Natural killer cell treated with Interleukin-12 subunit alpha and Interleukin-12 subunit beta and Interleukin-15 and Interleukin-18, amount 100 ng/mL, for 72 hours (primary cell): ENCODE measurements at regions not wholly inside any gene's neighbourhood (a gene's known extent, or its start where the extent isn't known, plus 50 kb on each side); places are given as distances from the start of the nearest gene placed in this dataset.

Experiments used
- ATAC-seq, 2 donors: fragments of 150-1000 bp; cut with Tn5 transposase in 1 of 2; sonication (Bioruptor Pico), chemical (Tn5 transposase) in 1 of 2; 2 replicates each; pipeline ENCODE4 v1.10.0; 2021
- DNase-seq: peaks from one replicate; pipeline ENCODE4 v3.0.0; 2022; ENCODE audit warnings: low spot score
- H3K27ac Mint-ChIP-seq, 2 donors: 1 replicate in 1 of 2; 2 replicates in 1 of 2; pipeline ENCODE4 v1.8.0; 2022; ENCODE audit warnings: mixed read lengths in 2 of 2, mild to moderate bottlenecking in 1 of 2, moderate library complexity in 1 of 2
- H3K27me3 Mint-ChIP-seq, 2 donors: 1 replicate in 1 of 2; 2 replicates in 1 of 2; pipeline ENCODE4 v1.8.0; 2022; ENCODE audit warnings: mixed read lengths in 2 of 2
- H3K36me3 Mint-ChIP-seq: one replicate; pipeline ENCODE4 v1.8.0; 2022; ENCODE audit warnings: mixed read lengths
- H3K4me1 Mint-ChIP-seq, 2 donors: 1 replicate in 1 of 2; 2 replicates in 1 of 2; pipeline ENCODE4 v1.8.0; 2022; ENCODE audit warnings: low read depth in 2 of 2, mixed read lengths in 2 of 2, mild to moderate bottlenecking in 1 of 2
- H3K4me3 Mint-ChIP-seq: one replicate; pipeline ENCODE4 v1.8.0; 2022; ENCODE audit warnings: mixed read lengths
- H3K9me3 Mint-ChIP-seq: 2 replicates; pipeline ENCODE4 v1.8.0; 2022; ENCODE audit warnings: mixed read lengths

DNA sequence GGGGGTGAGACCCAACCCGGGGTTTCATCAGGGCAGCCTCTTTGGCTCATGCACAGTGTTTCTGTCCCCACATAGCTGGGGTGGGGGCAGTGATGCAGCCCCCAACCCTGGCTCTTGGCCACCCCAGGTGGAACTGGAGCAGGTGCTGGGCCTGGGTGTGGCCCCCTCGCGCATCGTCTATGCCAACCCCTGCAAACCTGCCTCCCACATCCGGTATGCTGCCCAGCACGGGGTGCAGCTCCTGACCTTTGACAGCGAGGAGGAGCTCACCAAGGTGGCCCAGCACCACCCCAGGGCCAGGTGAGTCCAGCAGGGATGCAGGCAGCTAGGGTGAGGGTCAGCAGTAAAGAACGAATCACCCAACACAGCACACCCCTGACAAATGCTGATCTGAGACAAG lies 72.3 kb upstream of the TINAGL1 start:
- Mint-ChIP-seq H3K36me3 (no peaks in the 10 kb centered on the region), H3K9me3 (no peaks in the 10 kb centered on the region), H3K27me3 (peaks cover 0 to 7% of the 10 kb centered on the region in 2 donors), H3K27ac (no peak overlapping the region), H3K4me1 (peaks cover 11 to 14% of the 10 kb centered on the region in 2 donors), H3K4me3 (no peak overlapping the region)
- ATAC-seq (no peak), DNase-seq (no peak)

DNA sequence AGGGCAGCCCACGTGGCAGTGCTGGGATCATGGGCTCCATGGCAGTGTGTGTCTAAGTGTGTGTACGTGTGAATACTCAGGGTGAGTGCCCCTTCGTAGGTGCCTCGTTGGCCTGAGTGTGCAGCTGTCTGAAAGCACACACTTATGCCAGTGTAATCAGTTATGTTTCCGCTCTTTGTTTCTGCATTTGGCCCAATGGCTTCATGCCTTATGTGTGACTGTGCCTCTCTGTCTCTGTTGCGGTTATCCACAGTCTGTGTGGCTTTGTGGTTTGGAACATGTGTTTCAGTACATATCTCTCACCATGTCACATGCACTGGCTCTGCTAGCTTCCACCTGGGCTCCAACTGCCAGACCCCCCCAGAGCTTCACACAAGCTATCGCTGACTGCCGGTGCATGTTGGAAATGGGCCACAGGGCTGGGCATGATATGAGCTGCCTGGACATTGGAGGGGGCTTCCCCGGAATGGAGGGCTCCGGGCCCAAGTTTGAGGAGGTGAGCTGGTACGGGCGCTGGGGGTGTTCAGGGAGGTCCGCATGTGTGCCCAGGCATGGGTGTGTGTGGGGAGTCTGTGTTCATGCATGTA lies 70.3 kb upstream of the TINAGL1 start:
- Mint-ChIP-seq H3K4me3 (no peak overlapping the region), H3K27me3 (peaks cover 10 to 11% of the 10 kb centered on the region in 2 donors), H3K36me3 (no peaks in the 10 kb centered on the region), H3K4me1 (peaks cover 11 to 14% of the 10 kb centered on the region in 2 donors), H3K9me3 (no peaks in the 10 kb centered on the region), H3K27ac (no peak overlapping the region)
- no peak for DNase-seq
- ATAC-seq: peak; percentile 33 to 48

DNA sequence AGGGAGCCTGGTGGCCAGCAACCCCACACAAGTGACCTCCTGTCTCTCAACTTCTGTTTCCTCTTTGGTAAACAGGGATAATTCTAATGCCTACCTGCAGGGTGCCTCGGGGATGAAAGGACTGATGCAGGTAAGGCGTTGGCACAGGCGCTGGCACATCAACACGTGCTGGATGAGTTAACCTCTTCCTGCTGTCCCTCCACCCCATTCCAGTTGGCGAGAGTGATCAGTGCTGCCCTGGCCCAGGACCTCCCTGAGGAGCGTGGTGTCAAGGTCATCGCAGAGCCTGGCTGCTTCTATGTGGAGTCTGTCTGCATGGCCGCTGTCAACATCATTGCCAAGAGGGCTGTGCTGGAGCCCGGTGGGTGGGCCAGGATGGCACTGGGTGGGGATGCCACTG lies 69.1 kb upstream of the TINAGL1 start:
- DNase-seq (no peak), ATAC-seq (no peak)
- Mint-ChIP-seq H3K27me3 (peaks cover 10 to 11% of the 10 kb centered on the region in 2 donors), H3K27ac (no peak overlapping the region), H3K36me3 (no peaks in the 10 kb centered on the region), H3K4me1 (peaks cover 11 to 14% of the 10 kb centered on the region in 2 donors), H3K4me3 (no peak overlapping the region), H3K9me3 (no peaks in the 10 kb centered on the region)

DNA sequence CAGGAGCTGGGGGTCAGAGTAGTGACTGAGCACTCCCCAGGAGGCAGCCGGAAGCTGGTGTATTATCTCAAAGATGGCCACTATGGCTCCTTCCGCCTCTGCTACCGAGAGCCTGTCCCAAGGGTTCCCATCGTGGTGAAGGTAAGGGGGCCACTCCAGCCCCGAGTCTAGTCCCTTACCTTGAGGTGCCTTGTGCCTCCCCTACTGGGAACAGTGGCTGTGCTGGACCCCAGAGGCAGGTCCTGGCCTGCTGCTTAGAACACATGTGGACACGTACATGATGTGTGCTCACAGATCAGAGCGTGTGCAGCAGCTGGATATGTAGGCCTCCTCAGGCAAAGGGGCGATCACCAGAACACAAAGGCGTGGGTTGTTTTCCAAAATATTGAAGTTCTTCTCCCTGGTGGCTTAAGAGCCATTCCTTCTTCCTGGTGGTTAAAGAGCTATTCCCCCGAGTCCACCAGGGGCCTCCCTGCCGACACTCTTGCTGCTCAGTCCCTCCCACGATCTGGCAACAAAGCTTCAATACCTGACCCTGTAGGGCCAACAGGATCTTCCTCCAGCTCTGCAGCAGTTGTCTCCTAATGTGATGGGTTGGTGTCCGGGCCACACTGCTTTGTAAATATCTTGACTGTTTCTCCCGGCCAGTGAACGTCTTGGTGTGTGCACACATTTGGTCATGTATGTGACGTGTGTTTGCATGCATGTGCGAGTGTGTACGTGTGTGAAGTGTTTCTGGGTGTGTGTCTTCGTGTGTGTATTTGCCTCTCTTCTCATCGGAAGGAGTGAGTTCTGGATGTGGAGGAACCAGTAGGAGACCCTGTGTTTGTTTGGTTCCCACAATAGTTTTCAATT lies 68.4 kb upstream of the TINAGL1 start:
- H3K36me3 Mint-ChIP-seq: no peaks in the 10 kb centered on the region
- no peak overlapping the region for H3K27ac Mint-ChIP-seq
- no peak for DNase-seq
- no peak for ATAC-seq
- H3K4me1 Mint-ChIP-seq: peaks cover 11 to 14% of the 10 kb centered on the region in 2 donors
- peaks cover 10 to 16% of the 10 kb centered on the region in 2 donors for H3K27me3 Mint-ChIP-seq
- no peak overlapping the region for H3K4me3 Mint-ChIP-seq
- no peaks in the 10 kb centered on the region for H3K9me3 Mint-ChIP-seq

DNA sequence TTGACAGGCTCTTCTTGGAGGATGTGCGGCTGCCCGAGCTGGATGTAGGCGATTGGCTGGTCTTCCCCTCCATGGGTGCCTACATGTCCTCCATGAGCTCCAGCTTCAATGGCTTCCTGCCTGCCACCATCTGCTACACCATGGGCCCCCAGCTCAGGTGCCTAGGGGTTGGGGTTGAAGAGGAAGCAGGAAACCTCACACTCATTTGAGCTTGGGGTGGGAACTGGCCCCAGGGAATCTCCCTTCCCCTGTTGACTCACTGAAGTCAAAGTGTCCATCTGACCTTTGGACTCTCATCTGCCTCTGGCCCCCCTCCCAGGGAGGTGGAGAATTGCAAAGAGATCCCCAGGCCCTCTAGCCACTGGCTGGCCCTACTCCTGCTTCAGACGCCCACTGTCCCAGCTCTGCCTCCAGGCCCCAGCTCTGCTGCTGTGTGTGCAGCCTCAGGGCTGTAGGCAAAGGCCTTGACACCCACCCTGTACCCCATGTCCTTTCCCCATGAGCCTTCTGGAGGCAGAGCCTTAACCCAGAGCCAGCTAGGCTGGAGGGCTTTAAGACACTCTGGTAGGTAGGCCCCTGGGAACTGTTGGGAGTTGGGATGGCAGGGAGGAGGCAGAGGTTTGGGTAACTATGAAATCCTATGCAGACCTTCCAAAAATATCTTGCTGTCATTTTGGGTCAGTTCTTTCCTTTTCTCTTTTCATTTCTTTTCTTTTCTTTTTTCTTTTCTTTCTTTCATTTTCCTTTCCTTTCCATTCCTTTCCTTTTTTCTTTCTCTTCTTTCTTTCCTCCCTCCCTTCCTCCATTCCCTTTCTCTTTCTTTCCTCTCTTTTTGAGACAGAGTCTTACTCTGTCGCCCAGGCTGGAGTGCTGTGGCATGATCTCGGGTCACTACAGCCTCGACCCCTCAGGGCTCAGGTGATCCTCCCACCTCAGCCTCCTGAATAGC lies 66.9 kb upstream of the TINAGL1 start:
- no peak overlapping the region for H3K27ac Mint-ChIP-seq
- no peak overlapping the region for H3K4me3 Mint-ChIP-seq
- no peaks in the 10 kb centered on the region for H3K36me3 Mint-ChIP-seq
- DNase-seq (no peak), ATAC-seq (no peak)
- H3K4me1 Mint-ChIP-seq: peaks cover 11 to 14% of the 10 kb centered on the region in 2 donors
- peaks cover 10 to 16% of the 10 kb centered on the region in 2 donors for H3K27me3 Mint-ChIP-seq
- no peaks in the 10 kb centered on the region for H3K9me3 Mint-ChIP-seq

DNA sequence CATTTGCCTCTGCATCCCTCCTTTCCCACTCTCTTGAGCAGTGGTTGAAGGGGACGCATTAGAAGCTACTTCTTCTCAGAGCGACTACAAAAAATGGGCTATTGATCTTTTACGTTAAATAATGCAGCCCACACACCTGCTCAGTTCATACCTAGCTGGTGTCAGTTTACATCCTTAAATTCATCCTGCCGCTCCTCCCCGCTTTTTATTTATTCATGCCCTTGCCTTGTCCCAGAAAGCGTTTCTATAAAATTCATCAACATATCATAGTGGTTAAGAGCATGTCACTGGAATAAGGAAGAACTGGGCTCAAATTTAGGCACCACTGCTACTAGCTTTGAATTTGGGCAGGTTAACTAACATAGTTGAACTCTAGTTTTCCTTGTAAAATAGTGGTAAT lies 66.0 kb upstream of the TINAGL1 start:
- H3K27me3 Mint-ChIP-seq: peaks cover 10 to 16% of the 10 kb centered on the region in 2 donors
- DNase-seq (no peak), ATAC-seq (no peak)
- no peaks in the 10 kb centered on the region for H3K9me3 Mint-ChIP-seq
- H3K4me3 Mint-ChIP-seq: no peak overlapping the region
- no peak overlapping the region for H3K27ac Mint-ChIP-seq
- H3K4me1 Mint-ChIP-seq: peaks cover 9 to 13% of the 10 kb centered on the region in 2 donors
- no peaks in the 10 kb centered on the region for H3K36me3 Mint-ChIP-seq

DNA sequence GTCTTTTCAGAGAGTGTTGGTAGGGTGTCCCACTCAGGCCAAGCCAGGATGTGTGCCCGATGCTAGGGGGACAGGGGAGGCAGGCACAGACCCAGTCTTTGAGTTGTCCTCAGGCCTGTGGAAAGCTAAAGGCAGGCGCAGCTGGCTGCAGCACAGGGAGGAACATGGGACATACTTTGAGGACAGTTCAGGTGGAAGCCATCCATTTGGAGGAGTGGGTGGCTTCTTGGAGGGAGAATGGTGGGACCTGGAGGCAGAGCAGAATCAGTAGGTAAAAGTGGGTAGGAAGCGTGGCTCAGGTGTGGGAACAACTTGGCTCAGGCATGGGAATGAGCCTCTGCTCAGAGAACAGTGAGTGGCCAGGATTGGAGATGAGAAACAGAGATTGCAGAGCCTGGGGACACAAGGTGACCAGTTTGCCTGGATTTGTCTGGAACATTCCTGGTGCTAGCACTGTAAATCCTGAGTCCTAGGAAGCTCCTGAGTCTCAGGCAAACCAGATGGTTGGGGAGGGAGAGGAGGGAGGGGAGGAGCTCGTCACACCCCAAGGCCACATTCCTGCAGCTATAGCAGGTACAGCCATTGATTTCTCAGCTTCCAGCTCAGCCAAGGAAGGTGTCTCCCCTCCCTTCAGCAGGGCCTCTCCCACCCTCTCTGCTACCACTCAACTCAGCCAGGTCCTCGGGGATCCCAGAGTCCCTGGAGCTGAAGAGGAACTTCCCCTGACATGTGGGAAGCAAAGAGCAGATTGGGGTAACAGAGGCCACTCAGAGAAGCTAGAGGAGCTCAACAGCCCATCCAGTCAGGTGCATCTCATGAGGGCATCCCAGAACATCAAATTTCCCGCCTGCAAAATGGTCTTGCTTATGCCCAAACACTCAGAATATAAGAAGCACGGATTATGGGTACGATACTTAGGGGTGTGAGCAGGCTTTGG lies 65.2 kb upstream of the TINAGL1 start:
- Mint-ChIP-seq H3K4me3 (no peak overlapping the region), H3K27me3 (peaks cover 10 to 11% of the 10 kb centered on the region in 2 donors), H3K9me3 (no peaks in the 10 kb centered on the region), H3K27ac (no peak overlapping the region), H3K36me3 (no peaks in the 10 kb centered on the region), H3K4me1 (peaks cover under 1 to 5% of the 10 kb centered on the region in 2 donors)
- no peak for ATAC-seq
- DNase-seq: no peak

DNA sequence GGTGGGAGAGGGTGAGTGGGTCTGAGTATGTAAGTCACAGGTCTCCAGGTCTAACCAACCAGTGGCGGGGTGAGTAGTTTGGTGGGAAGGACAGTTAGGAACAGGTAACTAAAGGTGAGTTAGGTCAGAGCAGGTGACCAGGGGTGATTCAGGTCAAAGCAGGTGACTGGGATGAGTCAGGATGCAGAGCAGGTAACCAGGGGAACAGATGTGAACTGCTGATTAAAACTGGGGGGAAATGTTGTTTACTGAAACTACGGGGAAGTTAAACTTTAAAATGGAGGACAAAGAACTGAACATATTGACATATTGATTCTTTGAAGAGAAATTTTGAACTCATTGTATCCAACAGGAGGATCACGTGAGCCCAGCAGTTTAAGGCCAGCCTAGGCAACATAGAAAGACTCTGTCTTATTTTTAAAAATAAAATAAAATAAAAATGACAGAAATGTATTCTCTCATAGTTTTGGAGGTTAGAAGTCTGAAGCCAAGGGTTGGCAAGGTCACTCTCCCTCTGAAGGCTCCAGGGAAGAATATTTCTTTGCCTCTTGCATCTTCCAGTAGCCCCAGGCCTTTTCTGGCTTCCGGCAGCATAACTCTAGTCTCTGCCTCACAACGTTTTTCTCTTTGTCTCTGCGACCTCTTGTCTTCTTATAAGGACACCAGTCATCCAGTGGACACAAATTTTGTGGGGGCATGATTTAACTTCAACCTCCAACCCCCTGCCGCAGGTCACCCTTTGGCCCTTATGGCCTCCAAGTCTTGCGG lies 64.3 kb upstream of the TINAGL1 start:
- no peaks in the 10 kb centered on the region for H3K4me1 Mint-ChIP-seq
- ATAC-seq: no peak
- peaks cover 8 to 10% of the 10 kb centered on the region in 2 donors for H3K27me3 Mint-ChIP-seq
- no peak overlapping the region for H3K27ac Mint-ChIP-seq
- no peak overlapping the region for H3K4me3 Mint-ChIP-seq
- H3K9me3 Mint-ChIP-seq: no peaks in the 10 kb centered on the region
- no peak for DNase-seq
- H3K36me3 Mint-ChIP-seq: no peaks in the 10 kb centered on the region

DNA sequence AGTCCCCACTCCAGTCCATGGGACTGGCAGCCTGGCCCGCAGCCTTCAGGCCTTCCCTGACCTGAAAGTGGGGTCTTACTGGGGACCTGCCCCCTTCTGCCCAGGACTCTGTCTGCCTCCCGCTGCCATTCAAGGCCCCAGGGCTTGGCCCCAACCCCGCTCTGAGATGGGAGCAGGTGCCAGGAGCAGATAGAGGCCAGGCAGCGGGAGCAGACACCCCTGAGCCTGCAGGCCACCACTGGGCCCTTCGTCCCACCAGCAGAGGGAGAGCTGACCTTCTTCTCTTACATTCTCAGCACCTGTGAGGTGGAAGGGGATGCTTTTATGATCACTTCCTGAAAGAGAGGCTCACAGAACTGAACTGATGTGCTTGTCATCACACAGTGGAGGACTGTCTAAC lies 62.2 kb upstream of the TINAGL1 start:
- Mint-ChIP-seq H3K4me3 (no peak overlapping the region), H3K27ac (no peak overlapping the region), H3K4me1 (no peaks in the 10 kb centered on the region), H3K27me3 (peaks cover 9 to 11% of the 10 kb centered on the region in 2 donors), H3K36me3 (no peaks in the 10 kb centered on the region), H3K9me3 (no peaks in the 10 kb centered on the region)
- DNase-seq (no peak), ATAC-seq (no peak)

DNA sequence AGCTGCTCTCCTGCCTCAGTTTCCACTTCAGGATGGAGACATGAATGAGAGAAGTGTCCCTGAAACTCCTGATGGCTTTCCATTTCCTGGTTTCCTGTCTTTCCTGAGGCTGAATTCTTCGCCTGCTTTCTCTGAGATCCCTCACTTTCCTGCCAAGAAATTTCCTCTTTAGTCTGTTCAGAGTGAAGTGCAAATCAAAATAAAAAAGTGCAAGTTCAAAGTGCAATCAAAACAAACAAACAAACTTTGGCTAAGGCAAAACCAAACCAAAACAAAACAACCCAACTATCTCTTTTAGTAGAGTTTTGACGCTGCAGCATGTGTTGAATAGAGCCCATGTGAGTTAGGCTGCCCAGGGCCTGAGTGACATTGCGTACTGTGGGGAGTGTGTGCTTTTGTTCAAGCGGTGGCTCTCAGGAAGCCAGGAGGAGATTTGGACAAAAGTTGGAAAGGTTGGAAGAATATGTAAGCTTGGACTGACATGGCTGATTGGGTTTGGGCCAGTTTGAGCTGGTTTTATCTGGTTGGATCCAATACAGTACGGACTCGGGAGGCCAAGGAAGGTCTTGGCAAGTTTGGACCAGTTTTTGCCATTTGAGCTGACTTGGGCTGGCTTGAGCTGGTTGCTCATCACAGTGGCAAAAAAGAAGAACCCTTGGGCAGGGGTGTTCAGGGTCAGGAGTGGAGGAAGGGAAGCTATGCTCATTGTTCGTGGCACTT lies 61.1 kb upstream of the TINAGL1 start:
- Mint-ChIP-seq H3K27ac (no peak overlapping the region), H3K4me1 (no peaks in the 10 kb centered on the region), H3K4me3 (no peak overlapping the region), H3K27me3 (peaks cover 12 to 15% of the 10 kb centered on the region in 2 donors), H3K36me3 (no peaks in the 10 kb centered on the region), H3K9me3 (no peaks in the 10 kb centered on the region)
- no peak for ATAC-seq
- DNase-seq: no peak

DNA sequence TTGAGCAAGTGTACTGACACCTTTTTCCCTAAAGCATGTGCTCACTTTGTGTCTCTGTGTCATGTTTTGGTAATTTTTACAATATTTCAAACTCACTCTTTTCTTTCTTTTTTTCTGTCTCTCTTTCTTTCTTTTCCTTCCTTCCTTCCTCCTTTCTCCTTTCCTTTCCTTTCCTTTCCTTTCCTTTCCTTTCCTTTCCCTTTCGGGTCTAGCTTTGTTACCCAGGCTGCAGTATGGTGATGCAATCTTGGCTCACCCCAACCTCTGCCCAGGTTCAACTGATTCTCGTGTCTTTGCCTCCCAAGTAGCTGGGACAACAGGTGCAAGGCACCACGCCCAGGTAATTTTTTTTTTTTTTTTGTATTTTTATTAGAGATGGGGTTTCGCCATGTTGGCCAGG lies 60.4 kb upstream of the TINAGL1 start:
- Mint-ChIP-seq H3K27ac (no peak overlapping the region), H3K9me3 (no peaks in the 10 kb centered on the region), H3K27me3 (peaks cover 15% of the 10 kb centered on the region in 2 donors), H3K36me3 (no peaks in the 10 kb centered on the region), H3K4me3 (no peak overlapping the region), H3K4me1 (no peaks in the 10 kb centered on the region)
- DNase-seq: no peak
- no peak for ATAC-seq

DNA sequence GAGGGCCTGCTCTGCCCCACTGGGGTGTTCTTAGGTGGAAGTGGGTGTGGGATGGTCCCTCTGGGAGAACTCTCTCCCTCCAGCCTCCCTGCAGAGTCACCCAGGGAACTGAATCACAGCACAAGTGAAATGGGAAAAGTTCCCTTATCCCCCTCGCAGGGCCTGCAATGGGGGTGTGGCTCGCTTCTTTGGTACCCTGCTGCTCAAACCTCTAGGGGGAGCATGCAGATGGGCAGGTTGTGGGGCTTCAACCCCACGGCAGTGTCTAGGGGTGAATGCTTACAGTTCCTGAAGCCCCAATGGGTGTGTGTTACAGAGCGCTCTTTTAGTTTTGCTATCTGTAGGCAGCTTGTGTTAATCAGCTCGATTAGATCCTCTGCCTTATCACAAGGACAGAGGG lies 59.0 kb upstream of the TINAGL1 start:
- Mint-ChIP-seq H3K4me3 (no peak overlapping the region), H3K4me1 (no peaks in the 10 kb centered on the region), H3K27me3 (peaks cover 15 to 17% of the 10 kb centered on the region in 2 donors), H3K27ac (no peak overlapping the region), H3K9me3 (no peaks in the 10 kb centered on the region), H3K36me3 (no peaks in the 10 kb centered on the region)
- DNase-seq (no peak), ATAC-seq (no peak)
